ENCODE measurements at regions not wholly inside any gene's neighbourhood (a gene's known extent, or its start where the extent isn't known, plus 50 kb on each side); places are given as distances from the start of the nearest gene placed in this dataset.

DNA sequence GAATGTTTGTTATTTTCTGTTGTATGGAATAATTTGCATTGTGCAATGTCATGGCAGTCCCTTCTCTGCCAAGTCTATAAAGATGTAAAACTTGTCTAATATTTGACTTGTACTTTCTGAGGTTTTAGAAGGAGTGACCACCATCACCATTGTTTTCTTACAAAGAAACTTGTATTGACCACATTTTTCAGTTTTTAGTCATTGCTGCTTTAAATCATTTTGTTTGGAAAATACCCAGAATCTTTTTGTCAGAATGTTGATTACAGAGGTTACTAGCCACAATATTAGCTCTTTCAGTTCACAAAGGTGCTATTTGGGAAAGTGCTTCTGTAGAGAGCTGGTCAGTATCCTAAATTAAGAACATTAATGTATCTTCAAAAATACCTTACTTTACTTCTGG is 532.4 kb upstream of the GBE1 start:
- no peak for DNase-seq
- H3K27ac Mint-ChIP-seq, result no peak overlapping the region
- no peaks in the 10 kb centered on the region for H3K36me3 Mint-ChIP-seq
- H3K4me3 ChIP-seq (replicated peaks in 1 of 3; ENCODE audit: low read depth in 2 of 3, low read length in 3 of 3), result no peak overlapping the region
- no peak overlapping the region for H3K9ac ChIP-seq (ENCODE audit: insufficient read depth, low read length, poor library complexity, severe bottlenecking)
- no peaks in the 10 kb centered on the region for H3K79me2 ChIP-seq (ENCODE audit: insufficient read depth, low read length)
- H3K4me2 ChIP-seq (replicated peaks; ENCODE audit: extremely low read depth, low read length, poor library complexity, severe bottlenecking), result no peak overlapping the region
- H2AFZ ChIP-seq (ENCODE audit: insufficient read depth, low read depth, low read length, poor library complexity, severe bottlenecking), result no peak overlapping the region
- no peaks in the 10 kb centered on the region for H3K27me3 ChIP-seq (ENCODE audit: control insufficient read depth in 2 of 2, insufficient read depth in 2 of 2, low read length in 2 of 2)
- no peaks in the 10 kb centered on the region for H3K36me3 ChIP-seq (replicated peaks in 1 of 2; ENCODE audit: control insufficient read depth in 1 of 2, insufficient read depth in 2 of 2, low read length in 2 of 2)
- intact Hi-C loops (cut with micrococcal nuclease), result no loop called here
- no peaks in the 10 kb centered on the region for H3K4me1 ChIP-seq (ENCODE audit: control insufficient read depth in 1 of 2, insufficient read depth in 2 of 2, low read length in 2 of 2)
- H3K4me1 Mint-ChIP-seq, result no peaks in the 10 kb centered on the region
- no peaks in the 10 kb centered on the region for H3K27me3 Mint-ChIP-seq (ENCODE audit: low read depth in 3 of 3)
- no peaks in the 10 kb centered on the region for H3K9me3 ChIP-seq (replicated peaks in 1 of 2; ENCODE audit: control insufficient read depth in 1 of 2, insufficient read depth in 1 of 2, low read length in 2 of 2)
- TF ChIP-seq, protein P1, sequence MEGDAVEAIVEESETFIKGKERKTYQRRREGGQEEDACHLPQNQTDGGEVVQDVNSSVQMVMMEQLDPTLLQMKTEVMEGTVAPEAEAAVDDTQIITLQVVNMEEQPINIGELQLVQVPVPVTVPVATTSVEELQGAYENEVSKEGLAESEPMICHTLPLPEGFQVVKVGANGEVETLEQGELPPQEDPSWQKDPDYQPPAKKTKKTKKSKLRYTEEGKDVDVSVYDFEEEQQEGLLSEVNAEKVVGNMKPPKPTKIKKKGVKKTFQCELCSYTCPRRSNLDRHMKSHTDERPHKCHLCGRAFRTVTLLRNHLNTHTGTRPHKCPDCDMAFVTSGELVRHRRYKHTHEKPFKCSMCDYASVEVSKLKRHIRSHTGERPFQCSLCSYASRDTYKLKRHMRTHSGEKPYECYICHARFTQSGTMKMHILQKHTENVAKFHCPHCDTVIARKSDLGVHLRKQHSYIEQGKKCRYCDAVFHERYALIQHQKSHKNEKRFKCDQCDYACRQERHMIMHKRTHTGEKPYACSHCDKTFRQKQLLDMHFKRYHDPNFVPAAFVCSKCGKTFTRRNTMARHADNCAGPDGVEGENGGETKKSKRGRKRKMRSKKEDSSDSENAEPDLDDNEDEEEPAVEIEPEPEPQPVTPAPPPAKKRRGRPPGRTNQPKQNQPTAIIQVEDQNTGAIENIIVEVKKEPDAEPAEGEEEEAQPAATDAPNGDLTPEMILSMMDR (IDR thresholded peaks at IDR 0.05), result no peak
- H3K4me3 Mint-ChIP-seq, result no peak overlapping the region
- H3K27ac ChIP-seq (ENCODE audit: low read depth in 1 of 2, low read length in 2 of 2), result no peak overlapping the region
- H3K9me3 Mint-ChIP-seq, result peaks cover 0 to 5% (median 0%) of the 10 kb centered on the region in 7 donors
- no peaks in the 10 kb centered on the region for H4K20me1 ChIP-seq (ENCODE audit: insufficient read depth, low read length)

- Histone ChIP-seq H3K9ac (ENCODE audit: insufficient read depth, low read length, poor library complexity, severe bottlenecking) (no peak overlapping the region), H3K4me3 (replicated peaks in 1 of 3; ENCODE audit: low read depth in 2 of 3, low read length in 3 of 3) (no peak overlapping the region), H3K27me3 (ENCODE audit: control insufficient read depth in 2 of 2, insufficient read depth in 2 of 2, low read length in 2 of 2) (no peaks in the 10 kb centered on the region), H3K27ac (ENCODE audit: low read depth in 1 of 2, low read length in 2 of 2) (no peak overlapping the region), H3K4me2 (replicated peaks; ENCODE audit: extremely low read depth, low read length, poor library complexity, severe bottlenecking) (no peak overlapping the region), H3K36me3 (replicated peaks in 1 of 2; ENCODE audit: control insufficient read depth in 1 of 2, insufficient read depth in 2 of 2, low read length in 2 of 2) (no peaks in the 10 kb centered on the region), H2AFZ (ENCODE audit: insufficient read depth, low read depth, low read length, poor library complexity, severe bottlenecking) (no peak overlapping the region), H3K4me1 (ENCODE audit: control insufficient read depth in 1 of 2, insufficient read depth in 2 of 2, low read length in 2 of 2) (no peaks in the 10 kb centered on the region), H3K9me3 (replicated peaks in 1 of 2; ENCODE audit: control insufficient read depth in 1 of 2, insufficient read depth in 1 of 2, low read length in 2 of 2) (no peaks in the 10 kb centered on the region), H4K20me1 (ENCODE audit: insufficient read depth, low read length) (no peaks in the 10 kb centered on the region), H3K79me2 (ENCODE audit: insufficient read depth, low read length) (no peaks in the 10 kb centered on the region)
- intact Hi-C loops (cut with micrococcal nuclease), result no loop called here
- WGBS (ENCODE audit: insufficient coverage), result no CpG with 5 or more reads among the region's 1 CpG
- H3K27me3 Mint-ChIP-seq (ENCODE audit: low read depth in 3 of 3), result no peaks in the 10 kb centered on the region
- no peaks in the 10 kb centered on the region for H3K36me3 Mint-ChIP-seq
- H3K9me3 Mint-ChIP-seq, result peaks cover 0 to 5% (median 0%) of the 10 kb centered on the region in 7 donors
- no peak for DNase-seq
- H3K27ac Mint-ChIP-seq, result no peak overlapping the region
- H3K4me3 Mint-ChIP-seq, result no peak overlapping the region
- H3K4me1 Mint-ChIP-seq, result no peaks in the 10 kb centered on the region
- TF ChIP-seq, protein P1 (IDR thresholded peaks at IDR 0.05), result no peak
Measured at GRCh38 chr3:82293435-82293834, 532.0 kb upstream of the GBE1 start.

Measured in CD14-positive monocyte (primary cell).